H1 (cell line): ENCODE measurements at regions not wholly inside any gene's neighbourhood (a gene's known extent, or its start where the extent isn't known, plus 50 kb on each side); places are given as distances from the start of the nearest gene placed in this dataset.

Experiments
- BRCA1 ChIP-seq: IDR thresholded peaks from 2 replicates; pipeline ENCODE4 v1.6.1; 2012; ENCODE audit warnings: low read depth, low read length, improper control_type of control experiment
- EP300 ChIP-seq, 2 experiments: IDR thresholded peaks; 1 replicate in 1 of 2; 2 replicates in 1 of 2; pipeline ENCODE4 v1.6.1; 2011 to 2012; ENCODE audit warnings: low read depth in 2 of 2, low read length in 2 of 2, mild to moderate bottlenecking in 2 of 2, borderline replicate concordance in 1 of 2, inconsistent platforms in 1 of 2, moderate library complexity in 1 of 2
- EZH2 ChIP-seq: fragments of 200-600 bp; sonication (generic); IDR thresholded peaks from 2 replicates; pipeline ENCODE4 v1.7.1; 2012; ENCODE audit warnings: low read depth, mild to moderate bottlenecking, moderate library complexity, low read length, inconsistent platforms; ENCODE audit not compliant: severe bottlenecking
- HDAC2 ChIP-seq, 2 experiments: fragments of 300-600 bp in 1 of 2; sonication (generic) in 1 of 2; IDR thresholded peaks; 2 replicates each; pipeline ENCODE4 v1.6.1; 2011 to 2012; ENCODE audit warnings: low read depth in 2 of 2, low read length in 2 of 2, mild to moderate bottlenecking in 2 of 2, moderate library complexity in 2 of 2, borderline replicate concordance in 1 of 2, inconsistent platforms in 1 of 2
- POLR2A ChIP-seq, 2 experiments: IDR thresholded peaks; 1 replicate in 1 of 2; 2 replicates in 1 of 2; pipeline ENCODE4 v1.6.1; 2011; ENCODE audit warnings: low read depth in 2 of 2, low read length in 2 of 2, mild to moderate bottlenecking in 2 of 2; ENCODE audit errors: control extremely low read depth in 1 of 2
- SP2 ChIP-seq: IDR thresholded peaks from 2 replicates; pipeline ENCODE4 v1.6.1; 2012; ENCODE audit warnings: mild to moderate bottlenecking, low read length, inconsistent platforms
- YY1 ChIP-seq: IDR thresholded peaks from 2 replicates; pipeline ENCODE4 v1.6.1; 2011; ENCODE audit warnings: low read depth, mild to moderate bottlenecking, low read length
- TF ChIP-seq, protein P1 (sequence below), 3 experiments: IDR thresholded peaks; 1 replicate in 2 of 3; 2 replicates in 1 of 3; pipeline versions ENCODE4 v1.5.1 to v1.6.1; 2011; ENCODE audit warnings: low read length in 3 of 3, mild to moderate bottlenecking in 3 of 3, inconsistent platforms in 2 of 3, low read depth in 1 of 3, moderate library complexity in 1 of 3; ENCODE audit not compliant: insufficient read depth in 1 of 3; ENCODE audit errors: control extremely low read depth in 1 of 3

DNA sequence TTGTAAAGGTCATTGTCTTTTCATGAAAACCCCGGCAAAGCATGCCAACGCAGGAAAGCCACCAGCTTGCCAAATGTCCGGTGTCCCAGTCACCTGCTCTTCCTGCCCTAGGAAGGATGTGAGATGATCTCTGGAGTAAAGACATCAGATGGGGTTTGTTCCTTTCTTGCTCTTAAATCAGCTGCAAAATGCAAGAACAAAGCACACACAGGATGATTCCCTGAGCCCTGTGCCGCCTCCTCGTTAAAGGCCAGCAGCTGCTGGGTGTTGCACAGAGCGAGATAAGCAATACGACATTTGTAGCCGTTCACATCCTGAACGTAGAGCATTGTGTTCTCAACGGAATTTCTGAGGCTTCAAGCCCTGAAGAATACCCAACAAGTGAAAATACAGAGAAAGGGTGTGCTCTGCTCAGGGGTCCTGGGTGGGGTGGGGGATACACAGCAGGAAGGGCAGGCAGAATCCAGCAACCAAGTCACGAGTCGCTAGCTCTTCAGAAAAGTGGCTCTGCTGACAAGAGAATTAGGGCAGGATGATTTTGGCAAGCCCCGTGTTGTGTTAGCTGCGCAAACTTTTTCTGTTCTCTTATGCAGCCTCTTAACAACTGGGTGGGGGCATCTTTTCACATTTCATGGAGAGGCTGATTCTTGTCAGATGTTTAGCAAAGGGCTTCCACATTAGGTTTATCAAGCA, 229.2 kb upstream of the MAP3K1 start:
- no peak for TF ChIP-seq SP2
- TF ChIP-seq, protein P1, sequence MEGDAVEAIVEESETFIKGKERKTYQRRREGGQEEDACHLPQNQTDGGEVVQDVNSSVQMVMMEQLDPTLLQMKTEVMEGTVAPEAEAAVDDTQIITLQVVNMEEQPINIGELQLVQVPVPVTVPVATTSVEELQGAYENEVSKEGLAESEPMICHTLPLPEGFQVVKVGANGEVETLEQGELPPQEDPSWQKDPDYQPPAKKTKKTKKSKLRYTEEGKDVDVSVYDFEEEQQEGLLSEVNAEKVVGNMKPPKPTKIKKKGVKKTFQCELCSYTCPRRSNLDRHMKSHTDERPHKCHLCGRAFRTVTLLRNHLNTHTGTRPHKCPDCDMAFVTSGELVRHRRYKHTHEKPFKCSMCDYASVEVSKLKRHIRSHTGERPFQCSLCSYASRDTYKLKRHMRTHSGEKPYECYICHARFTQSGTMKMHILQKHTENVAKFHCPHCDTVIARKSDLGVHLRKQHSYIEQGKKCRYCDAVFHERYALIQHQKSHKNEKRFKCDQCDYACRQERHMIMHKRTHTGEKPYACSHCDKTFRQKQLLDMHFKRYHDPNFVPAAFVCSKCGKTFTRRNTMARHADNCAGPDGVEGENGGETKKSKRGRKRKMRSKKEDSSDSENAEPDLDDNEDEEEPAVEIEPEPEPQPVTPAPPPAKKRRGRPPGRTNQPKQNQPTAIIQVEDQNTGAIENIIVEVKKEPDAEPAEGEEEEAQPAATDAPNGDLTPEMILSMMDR (IDR thresholded peaks at IDR 0.05; ENCODE audit: control extremely low read depth in 1 of 3, insufficient read depth in 1 of 3, low read depth in 1 of 3, low read length in 3 of 3), result no peak
- no peak for TF ChIP-seq POLR2A (IDR thresholded peaks at IDR 0.05; ENCODE audit: control extremely low read depth in 1 of 2, low read depth in 2 of 2, low read length in 2 of 2)
- TF ChIP-seq YY1, result no peak
- no peak for TF ChIP-seq HDAC2 (IDR thresholded peaks at IDR 0.05; ENCODE audit: borderline replicate concordance in 1 of 2, low read depth in 2 of 2, low read length in 2 of 2)
- no peak for TF ChIP-seq EP300 (IDR thresholded peaks at IDR 0.05; ENCODE audit: borderline replicate concordance in 1 of 2, low read depth in 2 of 2, low read length in 2 of 2)
- TF ChIP-seq EZH2, result no peak
- TF ChIP-seq BRCA1, result no peak
